Left ventricle myocardium superior (tissue), 1 donor: ENCODE measurements at regions not wholly inside any gene's neighbourhood (a gene's known extent, or its start where the extent isn't known, plus 50 kb on each side); places are given as distances from the start of the nearest gene placed in this dataset.

Source experiments
- ATAC-seq: fragments of 200-7000 bp; cut with Tn5 transposase; one replicate; pipeline ENCODE4 v1.9.1; 2020; ENCODE audit warnings: mild to moderate bottlenecking, moderate library complexity
- DNase-seq: peaks from one replicate; pipeline ENCODE4 v3.0.0-alpha.2; 2020
- intact Hi-C: fragments of 100-400 bp; cut with micrococcal nuclease; formaldehyde crosslinking; loops from one replicate; pipeline ENCODE4 v1.11.0; 2022
- donor health status: DM: no; HTN: yes; CAD: no; lungs with severe emphysema.

DNA sequence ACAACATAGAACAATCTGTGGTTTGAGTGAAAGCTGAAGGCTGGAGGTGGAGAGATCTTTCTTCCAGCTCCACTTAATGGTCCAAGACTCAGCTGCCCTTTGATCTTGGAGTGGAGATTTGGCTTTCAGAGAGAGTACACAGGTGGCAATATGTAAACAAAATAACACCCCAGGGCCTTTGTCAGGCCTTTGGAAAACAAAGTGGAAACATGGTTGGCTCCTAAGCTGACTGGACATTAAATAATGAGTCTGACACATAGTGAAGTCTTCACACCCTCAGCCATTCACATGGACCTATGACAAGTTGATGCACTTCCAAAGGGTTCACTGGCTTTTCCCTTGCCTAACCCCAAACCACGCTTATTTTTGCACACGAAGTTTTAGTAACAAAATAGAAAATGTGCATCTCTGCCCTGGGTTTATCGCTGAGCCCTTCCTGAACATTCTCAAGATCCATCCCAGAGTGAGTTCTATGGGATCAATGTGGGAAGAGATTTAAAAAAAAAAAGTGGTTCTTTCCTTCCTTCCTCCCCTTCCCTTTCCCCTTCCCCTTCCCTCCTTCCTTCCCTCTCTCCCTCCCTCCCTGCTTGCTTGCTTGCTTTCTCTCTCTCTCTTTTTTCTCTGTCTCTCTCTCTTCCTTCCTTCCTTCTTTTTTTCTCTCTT is 201.3 kb upstream of the NT5C1B start:
- DNase-seq (no peak), ATAC-seq (no peak)
- intact Hi-C loops = no loop called here

DNA sequence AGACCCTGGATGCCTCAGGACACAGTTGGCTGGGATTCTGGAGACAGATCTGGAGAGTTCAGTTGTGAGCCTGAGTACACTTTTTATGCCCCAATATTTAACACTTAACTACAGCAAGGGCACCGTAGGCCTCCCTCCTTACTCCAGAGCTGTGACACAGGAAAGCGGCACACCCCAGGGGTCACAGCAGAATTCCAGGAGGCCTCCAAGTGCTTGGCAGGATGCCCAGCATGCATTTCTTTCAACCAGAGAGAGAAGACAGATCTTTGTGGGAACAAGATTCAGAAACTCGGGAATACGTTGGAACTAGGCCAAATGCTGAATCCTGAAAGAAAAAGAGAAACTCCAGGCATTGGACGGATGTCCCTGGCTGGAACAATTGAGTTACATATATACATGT is 199.2 kb upstream of the NT5C1B start:
- peak; percentile 28 for ATAC-seq
- intact Hi-C loops = no loop called here
- peak; percentile 45 for DNase-seq

DNA sequence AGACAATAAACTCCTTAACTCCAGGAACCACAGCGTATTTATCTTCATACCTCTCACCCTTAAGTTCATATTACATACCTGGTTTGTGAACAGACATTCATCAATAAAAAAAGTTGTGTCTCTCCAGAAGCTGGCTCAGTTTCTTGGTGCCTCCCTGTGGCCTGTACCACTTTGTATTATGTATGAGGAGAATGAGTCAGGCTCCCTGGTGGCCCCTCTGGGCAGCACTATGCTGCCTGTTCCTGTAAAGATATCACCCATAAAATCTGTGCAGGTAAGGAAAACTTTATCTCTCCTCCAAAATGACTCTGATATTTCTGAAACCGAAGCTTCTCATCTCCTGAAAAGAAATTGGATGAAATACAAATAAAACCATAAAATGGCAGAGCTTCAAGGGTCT is 198.4 kb upstream of the NT5C1B start:
- intact Hi-C loops = no loop called here
- DNase-seq (no peak), ATAC-seq (no peak)

DNA sequence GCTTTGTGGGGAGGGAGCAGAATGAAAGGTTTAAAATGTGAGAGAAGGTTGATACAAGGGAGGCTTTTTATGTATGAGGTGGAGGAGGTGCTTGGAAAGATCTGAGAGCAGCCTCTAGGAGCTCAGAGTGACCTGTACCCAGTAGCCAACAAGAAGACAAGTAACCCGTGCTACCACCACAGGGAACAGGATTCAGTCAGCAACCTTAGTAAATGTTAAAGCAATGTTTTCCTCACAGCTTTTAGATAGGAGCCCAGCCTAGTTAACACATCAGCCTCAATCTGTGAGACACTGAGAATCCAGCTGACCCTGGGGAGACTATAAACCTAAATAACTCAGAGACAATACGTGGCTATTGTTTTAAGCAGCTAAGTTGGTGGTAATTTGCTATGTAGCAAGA is 194.9 kb upstream of the NT5C1B start:
- ATAC-seq (no peak), DNase-seq (no peak)
- intact Hi-C loops = no loop called here

DNA sequence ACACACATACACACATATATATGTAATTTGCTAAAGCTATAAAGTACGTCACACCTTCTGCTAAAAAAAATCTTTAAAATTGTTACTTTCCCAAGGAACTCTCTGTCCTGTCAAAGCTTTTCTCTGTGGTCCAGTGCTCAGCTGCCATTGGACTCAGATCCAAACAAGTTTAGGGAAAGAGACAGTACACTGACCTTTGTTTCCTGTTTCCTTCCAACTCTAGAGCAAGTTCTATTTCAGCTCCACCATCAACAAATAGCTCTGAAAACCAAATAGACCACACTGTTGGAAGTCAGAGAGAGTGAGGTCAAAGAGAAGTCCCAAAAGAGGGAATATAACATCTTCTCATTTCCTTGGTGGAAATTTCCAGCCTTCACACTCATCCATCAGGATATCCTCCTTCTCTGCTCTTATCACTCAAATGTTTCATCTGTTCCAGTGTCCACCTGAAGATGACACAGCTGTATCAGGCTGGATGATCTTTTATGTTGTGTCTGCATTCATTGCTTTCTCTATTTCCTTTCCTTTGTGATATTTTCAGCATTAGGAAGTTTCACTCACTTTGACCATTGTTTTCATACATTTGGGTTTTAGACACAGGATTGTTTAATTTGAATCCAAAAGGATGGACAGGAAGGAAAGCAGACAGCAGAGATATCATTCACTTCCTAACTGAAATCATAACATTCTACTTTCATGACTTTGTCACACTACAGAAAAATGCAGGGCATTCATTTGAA is 192.3 kb upstream of the NT5C1B start:
- intact Hi-C loops = no loop called here
- ATAC-seq (peak; percentile 30), DNase-seq (no peak)

DNA sequence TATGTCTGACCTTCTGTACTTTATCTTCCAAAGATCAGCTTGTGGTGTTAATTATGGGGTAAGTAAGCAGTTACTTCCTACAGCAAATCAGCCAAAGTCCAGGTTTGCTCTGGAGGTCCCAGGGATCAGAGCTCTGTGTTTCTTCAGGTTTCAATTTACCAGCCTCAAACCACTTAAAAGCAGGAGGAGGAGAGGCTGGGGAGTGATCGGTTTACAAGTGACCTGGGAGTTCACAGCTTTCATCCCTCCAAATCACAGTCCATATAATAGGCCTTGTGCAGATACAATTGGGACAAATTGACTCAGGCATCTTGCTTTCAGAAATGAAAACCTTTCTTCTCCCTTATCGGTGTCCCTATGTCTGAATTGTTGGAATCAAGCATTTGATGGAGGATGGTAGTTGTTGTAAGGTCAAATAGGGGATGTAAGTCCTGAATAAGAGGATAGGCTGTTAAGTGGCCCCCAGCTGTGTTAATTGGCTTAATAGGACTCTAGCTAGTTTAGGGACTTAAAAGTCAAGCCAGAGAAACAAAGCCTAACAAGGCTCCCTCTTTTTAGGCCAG is 188.0 kb upstream of the NT5C1B start:
- ATAC-seq = no peak
- intact Hi-C loops = no loop called here

DNA sequence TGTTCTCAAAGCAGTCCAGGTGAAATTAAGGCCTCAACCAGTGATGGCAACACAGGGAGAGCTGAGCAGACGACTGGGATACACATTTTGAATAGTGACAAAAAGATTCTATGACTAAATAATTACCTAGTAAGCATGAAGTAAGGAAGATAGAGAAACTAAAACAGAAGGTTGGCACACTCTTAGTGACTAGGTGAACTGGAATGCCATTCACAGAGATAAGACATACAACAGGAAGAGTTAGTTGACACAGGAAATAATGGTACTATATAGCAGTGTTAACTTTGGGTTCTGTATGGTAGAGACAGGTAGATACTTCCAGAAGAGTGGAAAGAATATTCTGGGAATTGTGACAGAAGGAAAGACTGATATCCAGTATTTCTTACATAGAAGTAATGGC is 181.8 kb upstream of the NT5C1B start:
- no peak for ATAC-seq

More for the DNA sequence above, 188.0 kb upstream of the NT5C1B start:
- no peak for DNase-seq

DNA sequence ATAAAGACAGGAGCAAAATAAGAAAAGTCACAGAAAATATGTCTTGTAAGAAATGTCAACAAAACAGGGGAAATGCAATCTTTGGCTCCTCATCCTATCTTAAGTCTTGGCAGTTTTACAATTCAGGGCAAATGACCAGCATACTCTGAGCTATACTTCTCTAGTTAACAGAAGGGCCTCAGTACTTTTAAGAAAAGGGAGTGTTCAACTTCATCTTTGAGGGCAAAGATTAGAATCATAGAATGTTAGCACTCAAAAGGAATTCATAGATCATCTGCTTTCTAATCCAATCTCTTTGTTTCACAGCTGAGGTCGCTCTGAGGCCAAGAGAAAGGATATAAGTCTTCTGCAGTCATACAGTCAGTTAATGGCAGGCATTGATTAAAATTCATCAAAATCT is 174.0 kb upstream of the NT5C1B start:
- intact Hi-C loops = no loop called here
- ATAC-seq = no peak

More for the DNA sequence above, 181.8 kb upstream of the NT5C1B start:
- intact Hi-C loops = no loop called here
- no peak for DNase-seq

DNA sequence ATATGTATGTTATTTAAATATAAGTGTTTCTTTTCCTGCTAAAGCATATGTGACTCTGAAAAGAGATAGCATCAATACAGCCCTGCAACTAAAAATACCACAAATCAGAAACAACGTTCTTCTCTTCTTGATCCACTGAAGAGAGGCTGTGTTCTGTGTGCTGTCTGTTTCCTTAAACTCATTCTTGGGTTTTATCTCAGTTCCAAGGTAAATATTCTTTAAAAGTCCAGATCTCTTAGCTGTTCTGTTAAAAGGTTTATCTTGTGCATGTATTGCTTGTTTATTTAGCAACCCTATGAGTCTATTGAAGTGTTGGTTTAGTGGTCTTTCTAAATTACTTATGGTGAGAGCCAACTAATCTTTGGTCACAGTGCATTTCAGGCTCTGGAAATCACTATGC is 173.3 kb upstream of the NT5C1B start:
- intact Hi-C loops = no loop called here
- ATAC-seq (no peak), DNase-seq (no peak)

More for the DNA sequence above, 174.0 kb upstream of the NT5C1B start:
- no peak for DNase-seq

DNA sequence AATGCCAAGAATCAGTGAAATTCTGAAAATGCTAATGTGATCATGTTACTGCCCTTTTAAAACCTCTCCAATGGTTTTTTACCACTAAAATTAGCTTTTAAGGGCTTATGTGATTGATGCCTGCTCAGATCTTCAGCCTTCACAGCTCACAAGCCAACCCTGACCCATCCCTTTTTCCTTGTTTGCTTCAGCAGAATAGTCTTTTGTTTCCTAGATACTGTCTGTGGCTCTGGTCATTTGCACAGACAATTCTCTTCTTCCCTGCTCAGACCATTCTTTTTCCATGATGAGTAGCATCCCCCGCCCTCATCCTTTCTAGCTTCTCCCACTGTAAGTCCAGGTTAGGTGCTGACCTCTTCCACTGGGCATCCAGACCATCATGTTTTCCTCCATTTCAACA is 164.9 kb upstream of the NT5C1B start:
- DNase-seq = no peak
- intact Hi-C loops = no loop called here
- no peak for ATAC-seq

DNA sequence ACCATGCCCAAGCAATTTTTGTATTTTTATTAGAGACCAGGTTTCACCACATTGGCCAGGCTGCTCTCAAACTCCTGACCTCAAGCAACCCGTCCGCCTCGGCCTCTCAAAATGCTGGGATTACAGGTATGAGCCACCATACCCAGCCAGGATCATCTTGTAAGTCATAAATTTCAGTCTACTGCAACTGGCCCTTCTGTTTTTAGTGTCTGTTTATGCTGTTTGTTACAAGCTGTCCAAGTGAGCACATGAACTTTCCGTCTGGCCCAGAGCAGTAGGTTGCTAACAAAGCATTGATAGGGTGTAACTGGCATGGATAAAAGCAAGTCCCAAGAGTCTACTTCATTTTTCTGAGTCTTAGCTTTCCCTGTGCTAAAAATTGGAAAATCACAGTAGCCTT is 164.4 kb upstream of the NT5C1B start:
- ATAC-seq = no peak
- intact Hi-C loops = no loop called here
- DNase-seq = no peak

DNA sequence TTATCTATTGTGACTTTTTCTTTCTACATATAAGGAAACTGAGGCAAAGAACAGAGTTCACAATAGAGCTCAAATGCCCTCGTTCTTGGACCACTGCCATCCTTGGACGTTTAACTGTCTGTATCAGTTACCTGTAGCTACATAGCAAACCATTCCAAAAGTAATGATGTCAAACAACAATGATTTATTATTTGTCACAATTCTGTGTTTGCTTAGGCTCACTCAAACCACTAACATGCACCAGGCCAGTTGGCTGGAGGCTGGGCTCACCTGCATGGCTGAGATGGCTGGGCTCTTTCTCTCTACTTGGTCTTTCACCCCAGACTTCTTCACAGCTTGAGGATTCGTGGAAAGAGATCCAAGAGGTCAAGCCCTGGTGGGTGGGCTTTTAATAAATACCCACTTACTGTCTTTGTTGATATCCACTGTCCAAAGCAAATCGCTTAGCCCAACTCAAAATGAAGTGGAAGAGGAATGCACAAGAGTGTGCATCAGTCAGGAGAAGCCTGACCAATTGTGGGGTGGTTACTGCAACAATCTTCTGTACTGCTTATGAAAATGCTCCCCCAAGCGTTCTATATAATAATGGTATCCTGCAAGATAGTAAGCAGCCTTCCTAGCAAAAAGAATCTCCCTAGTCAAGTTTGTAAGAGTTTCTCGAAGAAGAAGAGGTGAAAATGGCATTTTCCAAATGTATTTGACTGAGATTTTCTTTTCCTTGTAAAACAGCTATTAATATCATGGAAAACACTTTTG is 163.5 kb upstream of the NT5C1B start:
- ATAC-seq (no peak), DNase-seq (no peak)
- intact Hi-C loops = no loop called here

DNA sequence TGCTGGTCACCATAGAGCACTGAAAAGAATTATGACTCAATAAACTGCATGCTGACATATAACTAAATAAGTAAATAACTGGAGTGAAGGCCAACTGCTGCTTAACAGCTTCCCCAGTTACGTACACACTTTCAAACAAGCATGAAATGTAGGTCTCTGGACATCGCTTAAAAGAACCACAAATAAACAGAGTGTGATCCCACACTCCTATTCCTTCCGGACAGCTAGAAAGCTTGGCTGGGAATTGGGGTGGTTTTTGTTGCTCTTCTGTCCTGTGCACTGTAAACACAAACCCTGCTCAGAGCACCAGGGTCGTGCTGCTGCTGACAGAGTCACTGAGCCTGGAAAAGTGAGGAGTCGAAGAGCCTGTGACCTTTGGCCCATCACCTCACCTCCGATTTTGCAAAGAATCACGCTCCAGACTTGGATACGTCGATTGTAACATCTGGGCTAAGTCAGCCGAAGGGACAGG is 162.7 kb upstream of the NT5C1B start:
- intact Hi-C loops = no loop called here
- DNase-seq (no peak), ATAC-seq (peak; percentile 41)

DNA sequence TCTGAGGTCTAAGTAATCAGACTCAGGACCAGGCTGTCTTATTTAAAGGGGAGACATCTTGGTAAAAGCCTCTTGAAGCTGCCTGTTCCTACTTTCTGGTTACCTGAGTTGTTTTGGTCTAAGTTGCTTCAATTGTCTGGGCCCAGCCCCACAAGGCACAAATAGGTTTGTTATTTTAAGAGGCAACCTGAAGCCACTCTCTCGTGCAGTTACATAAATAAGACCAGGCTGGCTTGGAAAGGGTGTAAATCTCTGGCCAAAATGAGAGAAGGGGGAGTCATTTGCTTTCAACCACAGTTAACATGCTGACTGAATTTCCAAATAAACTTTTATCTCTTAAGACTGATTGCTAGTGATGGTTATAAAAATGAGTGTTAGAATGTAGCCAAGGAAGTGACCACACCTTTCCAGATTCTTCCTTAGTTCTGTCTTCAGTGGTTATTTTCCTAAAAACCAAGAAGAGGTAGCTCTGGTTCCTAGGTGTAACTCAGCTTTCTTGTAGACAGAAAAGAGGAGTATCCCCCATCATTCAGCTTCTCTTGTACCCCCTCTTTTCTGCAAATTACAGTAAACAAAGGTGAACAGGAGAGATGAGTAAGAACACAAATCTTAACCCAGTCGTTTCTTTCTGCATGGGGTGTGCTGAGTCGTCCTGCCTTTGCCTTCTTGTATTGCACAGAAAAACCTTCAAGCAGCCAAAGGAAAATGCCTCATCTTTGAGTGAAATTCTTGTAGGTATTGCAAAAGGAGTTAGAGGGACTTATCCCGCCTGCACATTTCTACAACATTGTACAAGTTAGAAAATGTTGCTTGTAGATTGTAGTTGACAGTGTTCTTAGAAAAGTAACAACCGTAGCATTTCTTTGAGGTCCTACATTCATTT is 161.5 kb upstream of the NT5C1B start:
- intact Hi-C loops = loop anchor here (2.0 kb wide), 1 partner anchor 612 kb away; no protein-coding TSS in a partner anchor
- ATAC-seq = no peak

DNA sequence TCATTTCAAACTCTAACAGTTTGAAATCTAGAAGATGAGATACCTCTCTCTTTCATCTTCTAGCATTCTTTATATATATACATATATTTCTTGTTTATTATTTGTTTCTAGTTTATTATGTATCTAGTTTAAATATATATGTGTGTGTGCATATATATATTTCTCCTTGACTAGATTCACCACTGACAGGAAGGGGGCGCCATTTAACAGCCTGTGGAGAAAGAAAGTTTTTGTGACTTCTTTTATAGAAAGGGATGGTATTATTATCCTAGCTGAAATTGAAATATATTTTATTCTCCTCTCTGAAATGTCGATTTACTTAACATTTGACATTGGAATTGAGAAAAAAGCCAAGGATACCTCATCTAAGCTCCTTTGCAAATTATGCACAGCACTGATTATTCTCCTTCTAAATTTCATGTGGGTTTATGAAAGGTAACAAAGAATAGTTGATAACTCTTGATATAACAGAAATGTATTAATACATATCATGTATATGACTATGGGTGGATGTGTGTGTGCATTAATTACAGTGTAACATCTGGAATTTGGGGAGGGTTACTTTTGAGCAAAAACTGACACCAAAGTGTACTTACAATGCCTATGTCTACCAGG is 160.7 kb upstream of the NT5C1B start:
- ATAC-seq (peak; percentile 52), DNase-seq (no peak)
- intact Hi-C loops = loop anchor here (2.0 to 10.0 kb wide), 2 partner anchors 225 to 613 kb away; no protein-coding TSS in a partner anchor

More for the DNA sequence above, 161.5 kb upstream of the NT5C1B start:
- DNase-seq = no peak

DNA sequence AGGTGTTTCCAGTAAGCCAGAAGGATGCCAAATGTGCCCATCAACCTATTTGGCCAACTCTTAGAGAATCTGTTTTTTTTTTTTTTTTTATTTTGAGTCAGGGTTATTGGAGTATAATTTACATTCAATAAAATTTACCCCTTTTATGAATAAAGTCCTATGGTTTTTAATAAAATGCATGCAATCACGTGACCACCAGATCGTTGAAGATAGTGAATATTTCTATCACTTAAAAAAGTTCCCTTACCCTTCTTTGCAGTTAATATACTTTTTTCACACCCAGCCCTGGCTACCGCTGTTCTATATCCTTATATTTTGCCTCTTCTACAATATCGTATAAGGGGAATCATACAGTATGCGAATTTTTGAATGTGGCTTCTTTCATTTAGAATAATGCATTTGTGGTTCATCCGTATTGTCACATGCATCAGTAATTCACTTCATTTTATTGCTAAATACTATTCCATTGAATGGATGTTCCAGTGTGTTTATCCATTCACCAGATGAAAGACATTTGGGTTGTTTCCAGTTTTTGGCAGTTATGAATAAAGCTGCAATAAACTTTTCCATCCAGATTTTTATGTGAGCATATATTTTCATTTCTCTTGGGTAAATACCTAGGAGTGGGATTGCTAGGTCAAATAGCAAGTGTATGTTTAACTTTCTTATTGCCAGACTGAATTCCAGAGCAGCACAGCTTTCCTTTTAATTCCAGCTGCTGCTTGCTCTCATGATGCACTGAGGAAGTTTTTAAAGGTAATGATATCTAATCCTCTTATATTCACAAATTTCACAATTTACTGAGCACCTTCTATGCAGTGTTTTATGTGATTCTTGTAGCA is 156.3 kb upstream of the NT5C1B start:
- DNase-seq (no peak), ATAC-seq (no peak)
- intact Hi-C loops = loop anchor here (10.0 kb wide), 1 partner anchor 221 kb away; no protein-coding TSS in a partner anchor
